ENCODE measurements at regions not wholly inside any gene's neighbourhood (a gene's known extent, or its start where the extent isn't known, plus 50 kb on each side); places are given as distances from the start of the nearest gene placed in this dataset.

GRCh38 chr4:123479944-123480343, 83.3 kb downstream of the SPRY1 start:
- no peaks in the 10 kb centered on the region; the same call in 1 of the 2 replicates for H3K9me3 ChIP-seq (replicated peaks)
- H3K4me3 ChIP-seq: no peak overlapping the region
- peaks cover 24% of the 10 kb centered on the region for H3K4me1 ChIP-seq (replicated peaks)
- DNase-seq (ENCODE audit: low read depth in 1 of 2, low spot score in 2 of 2): no peak
- H3K36me3 ChIP-seq: no peaks in the 10 kb centered on the region
- peak overlapping the region; percentile 20; the same call in 1 of the 2 replicates for H3K27ac ChIP-seq
- H3K27me3 ChIP-seq (replicated peaks): no peaks in the 10 kb centered on the region

- peaks cover 24% of the 10 kb centered on the region for H3K4me1 ChIP-seq (replicated peaks)
- H3K27me3 ChIP-seq (replicated peaks): no peaks in the 10 kb centered on the region
- no peaks in the 10 kb centered on the region; the same call in 1 of the 2 replicates for H3K9me3 ChIP-seq (replicated peaks)
- no peak overlapping the region for H3K27ac ChIP-seq
- no peaks in the 10 kb centered on the region for H3K36me3 ChIP-seq
- no peak overlapping the region for H3K4me3 ChIP-seq
- DNase-seq (ENCODE audit: low read depth in 1 of 2, low spot score in 2 of 2): no peak
Measured at GRCh38 chr4:123480706-123481418, 84.3 kb downstream of the SPRY1 start.

- H3K36me3 ChIP-seq: no peaks in the 10 kb centered on the region
- H3K9me3 ChIP-seq (replicated peaks): no peaks in the 10 kb centered on the region; the same call in 1 of the 2 replicates
- H3K27ac ChIP-seq: no peak overlapping the region
- no peaks in the 10 kb centered on the region for H3K27me3 ChIP-seq (replicated peaks)
- H3K4me3 ChIP-seq: no peak overlapping the region
- DNase-seq (ENCODE audit: low read depth in 1 of 2, low spot score in 2 of 2): no peak
- peaks cover 24% of the 10 kb centered on the region for H3K4me1 ChIP-seq (replicated peaks)
Measured at GRCh38 chr4:123481717-123482116, 85.1 kb downstream of the SPRY1 start.

- peaks cover 20% of the 10 kb centered on the region for H3K4me1 ChIP-seq (replicated peaks)
- H3K36me3 ChIP-seq: no peaks in the 10 kb centered on the region
- H3K4me3 ChIP-seq: no peak overlapping the region
- no peaks in the 10 kb centered on the region for H3K27me3 ChIP-seq (replicated peaks)
- H3K27ac ChIP-seq: no peak overlapping the region
- DNase-seq (ENCODE audit: low read depth in 1 of 2, low spot score in 2 of 2): no peak
- no peaks in the 10 kb centered on the region; the same call in 1 of the 2 replicates for H3K9me3 ChIP-seq (replicated peaks)
Measured at GRCh38 chr4:123484291-123484926, 87.8 kb downstream of the SPRY1 start.

- H3K27me3 ChIP-seq (replicated peaks): no peaks in the 10 kb centered on the region
- DNase-seq (ENCODE audit: low read depth in 1 of 2, low spot score in 2 of 2): no peak
- no peaks in the 10 kb centered on the region for H3K36me3 ChIP-seq
- no peak overlapping the region for H3K27ac ChIP-seq
- no peak overlapping the region for H3K4me3 ChIP-seq
- peaks cover 14% of the 10 kb centered on the region for H3K4me1 ChIP-seq (replicated peaks)
- no peaks in the 10 kb centered on the region; the same call in 1 of the 2 replicates for H3K9me3 ChIP-seq (replicated peaks)
Measured at GRCh38 chr4:123485601-123486000, 89.0 kb downstream of the SPRY1 start.

GRCh38 chr4:123488916-123489315, 92.3 kb downstream of the SPRY1 start:
- peak in 1 of 2 experiments; percentile 40 for DNase-seq (ENCODE audit: low read depth in 1 of 2, low spot score in 2 of 2)
- Histone ChIP-seq H3K36me3 (no peaks in the 10 kb centered on the region), H3K4me3 (no peak overlapping the region), H3K27ac (no peak overlapping the region), H3K9me3 (replicated peaks) (no peaks in the 10 kb centered on the region), H3K4me1 (replicated peaks) (peaks cover 7% of the 10 kb centered on the region), H3K27me3 (replicated peaks) (no peaks in the 10 kb centered on the region)

GRCh38 chr4:123495530-123495929, 98.9 kb downstream of the SPRY1 start:
- Histone ChIP-seq H3K4me1 (replicated peaks) (no peaks in the 10 kb centered on the region), H3K9me3 (replicated peaks) (no peaks in the 10 kb centered on the region), H3K27me3 (replicated peaks) (no peaks in the 10 kb centered on the region), H3K27ac (no peak overlapping the region), H3K36me3 (no peaks in the 10 kb centered on the region), H3K4me3 (no peak overlapping the region)
- no peak for DNase-seq (ENCODE audit: low read depth in 1 of 2, low spot score in 2 of 2)

GRCh38 chr4:123496421-123496820, 99.8 kb downstream of the SPRY1 start:
- no peaks in the 10 kb centered on the region for H3K27me3 ChIP-seq (replicated peaks)
- H3K4me1 ChIP-seq (replicated peaks): no peaks in the 10 kb centered on the region
- H3K36me3 ChIP-seq: no peaks in the 10 kb centered on the region
- H3K9me3 ChIP-seq (replicated peaks): no peaks in the 10 kb centered on the region
- DNase-seq (ENCODE audit: low read depth in 1 of 2, low spot score in 2 of 2): no peak
- no peak overlapping the region for H3K4me3 ChIP-seq
- no peak overlapping the region for H3K27ac ChIP-seq

GRCh38 chr4:123497340-123497739, 100.7 kb downstream of the SPRY1 start:
- Histone ChIP-seq H3K9me3 (replicated peaks) (no peaks in the 10 kb centered on the region), H3K4me3 (no peak overlapping the region), H3K27ac (no peak overlapping the region), H3K27me3 (replicated peaks) (no peaks in the 10 kb centered on the region), H3K36me3 (no peaks in the 10 kb centered on the region), H3K4me1 (replicated peaks) (no peaks in the 10 kb centered on the region)
- DNase-seq (ENCODE audit: low read depth in 1 of 2, low spot score in 2 of 2): no peak

- peaks cover 12% of the 10 kb centered on the region for H3K4me1 ChIP-seq (replicated peaks)
- H3K9me3 ChIP-seq (replicated peaks): peaks cover 9% of the 10 kb centered on the region; the same call in 1 of the 2 replicates
- no peak overlapping the region for H3K4me3 ChIP-seq
- no peak for DNase-seq (ENCODE audit: low read depth in 1 of 2, low spot score in 2 of 2)
- no peaks in the 10 kb centered on the region for H3K36me3 ChIP-seq
- no peaks in the 10 kb centered on the region for H3K27me3 ChIP-seq (replicated peaks)
- H3K27ac ChIP-seq: no peak overlapping the region
Measured at GRCh38 chr4:123501733-123502132, 105.1 kb downstream of the SPRY1 start.

- H3K4me3 ChIP-seq: no peak overlapping the region
- H3K27ac ChIP-seq: no peak overlapping the region
- H3K27me3 ChIP-seq (replicated peaks): no peaks in the 10 kb centered on the region
- peaks cover 9% of the 10 kb centered on the region; the same call in 1 of the 2 replicates for H3K9me3 ChIP-seq (replicated peaks)
- peaks cover 12% of the 10 kb centered on the region for H3K4me1 ChIP-seq (replicated peaks)
- DNase-seq (ENCODE audit: low read depth in 1 of 2, low spot score in 2 of 2): no peak
- no peaks in the 10 kb centered on the region for H3K36me3 ChIP-seq
Measured at GRCh38 chr4:123503698-123504363, 107.2 kb downstream of the SPRY1 start.

GRCh38 chr4:123505095-123506010, 108.8 kb downstream of the SPRY1 start:
- Histone ChIP-seq H3K27ac (no peak overlapping the region), H3K4me1 (replicated peaks) (peaks cover 12% of the 10 kb centered on the region), H3K36me3 (no peaks in the 10 kb centered on the region), H3K27me3 (replicated peaks) (no peaks in the 10 kb centered on the region), H3K9me3 (replicated peaks) (peaks cover 9% of the 10 kb centered on the region; the same call in 1 of the 2 replicates), H3K4me3 (peak overlapping the region; percentile 45)
- DNase-seq (ENCODE audit: low read depth in 1 of 2, low spot score in 2 of 2): peak; percentile 40 to 57

- Histone ChIP-seq H3K4me3 (peak overlapping the region; percentile 45), H3K27ac (no peak overlapping the region), H3K27me3 (replicated peaks) (no peaks in the 10 kb centered on the region), H3K36me3 (no peaks in the 10 kb centered on the region), H3K9me3 (replicated peaks) (peaks cover 9% of the 10 kb centered on the region; the same call in 1 of the 2 replicates), H3K4me1 (replicated peaks) (peaks cover 12% of the 10 kb centered on the region)
- DNase-seq (ENCODE audit: low read depth in 1 of 2, low spot score in 2 of 2): no peak
Measured at GRCh38 chr4:123506011-123506695, 109.6 kb downstream of the SPRY1 start.

Measured in SJSA1 (cell line).